Activated T-helper 17 cell treated with anti-CD3 and anti-CD28 coated beads, Interleukin-2, amount 50 U/mL, for 72 hours (primary cell): ENCODE measurements at regions not wholly inside any gene's neighbourhood (a gene's known extent, or its start where the extent isn't known, plus 50 kb on each side); places are given as distances from the start of the nearest gene placed in this dataset.

ENCODE experiments used
- ATAC-seq: fragments of 150-1000 bp; cut with Tn5 transposase; replicated peaks from 2 replicates; pipeline ENCODE4 v1.10.0; 2021; ENCODE audit warnings: mild to moderate bottlenecking, moderate library complexity
- H3K27ac Mint-ChIP-seq: one replicate; pipeline ENCODE4 v1.8.0; 2022; ENCODE audit warnings: mixed read lengths
- H3K27me3 Mint-ChIP-seq: one replicate; pipeline ENCODE4 v1.8.0; 2022; ENCODE audit warnings: mixed read lengths
- H3K36me3 Mint-ChIP-seq: one replicate; pipeline ENCODE4 v1.8.0; 2022; ENCODE audit warnings: low read depth, mild to moderate bottlenecking, mixed read lengths
- H3K4me1 Mint-ChIP-seq: one replicate; pipeline ENCODE4 v1.8.0; 2022; ENCODE audit warnings: mixed read lengths
- H3K4me3 Mint-ChIP-seq: one replicate; pipeline ENCODE4 v1.8.0; 2022; ENCODE audit warnings: mild to moderate bottlenecking, mixed read lengths
- H3K9me3 Mint-ChIP-seq: one replicate; pipeline ENCODE4 v1.8.0; 2022; ENCODE audit warnings: mixed read lengths

- Mint-ChIP-seq H3K27me3 (no peaks in the 10 kb centered on the region), H3K36me3 (peaks cover 8% of the 10 kb centered on the region), H3K4me3 (no peak overlapping the region), H3K9me3 (no peaks in the 10 kb centered on the region), H3K4me1 (no peaks in the 10 kb centered on the region), H3K27ac (no peak overlapping the region)
- ATAC-seq: no peak
Observed at GRCh38 chr4:4685810-4686795, 144.3 kb upstream of the STX18 start.

- no peak for ATAC-seq
- Mint-ChIP-seq H3K4me3 (no peak overlapping the region), H3K36me3 (no peaks in the 10 kb centered on the region), H3K4me1 (no peaks in the 10 kb centered on the region), H3K27me3 (no peaks in the 10 kb centered on the region), H3K9me3 (no peaks in the 10 kb centered on the region), H3K27ac (no peak overlapping the region)
Observed at GRCh38 chr4:4681653-4682052, 139.8 kb upstream of the STX18 start.

GRCh38 chr4:4680758-4681157, 138.9 kb upstream of the STX18 start:
- Mint-ChIP-seq H3K9me3 (no peaks in the 10 kb centered on the region), H3K4me3 (no peak overlapping the region), H3K4me1 (no peaks in the 10 kb centered on the region), H3K27me3 (no peaks in the 10 kb centered on the region), H3K27ac (no peak overlapping the region), H3K36me3 (no peaks in the 10 kb centered on the region)
- ATAC-seq: peak; percentile 26

GRCh38 chr4:4680243-4680642, 138.4 kb upstream of the STX18 start:
- Mint-ChIP-seq H3K4me3 (no peak overlapping the region), H3K9me3 (no peaks in the 10 kb centered on the region), H3K36me3 (no peaks in the 10 kb centered on the region), H3K4me1 (no peaks in the 10 kb centered on the region), H3K27ac (no peak overlapping the region), H3K27me3 (no peaks in the 10 kb centered on the region)
- no peak for ATAC-seq

GRCh38 chr4:4677556-4678522, 136.0 kb upstream of the STX18 start:
- Mint-ChIP-seq H3K9me3 (no peaks in the 10 kb centered on the region), H3K27ac (no peak overlapping the region), H3K4me3 (no peak overlapping the region), H3K27me3 (no peaks in the 10 kb centered on the region), H3K36me3 (no peaks in the 10 kb centered on the region), H3K4me1 (no peaks in the 10 kb centered on the region)
- ATAC-seq: no peak

- no peak for ATAC-seq
- H3K4me3 Mint-ChIP-seq: no peak overlapping the region
- H3K9me3 Mint-ChIP-seq: no peaks in the 10 kb centered on the region
- no peaks in the 10 kb centered on the region for H3K27me3 Mint-ChIP-seq
- no peaks in the 10 kb centered on the region for H3K4me1 Mint-ChIP-seq
- no peaks in the 10 kb centered on the region for H3K36me3 Mint-ChIP-seq
- H3K27ac Mint-ChIP-seq: no peak overlapping the region
Observed at GRCh38 chr4:4675641-4676040, 133.8 kb upstream of the STX18 start.

- Mint-ChIP-seq H3K9me3 (no peaks in the 10 kb centered on the region), H3K36me3 (no peaks in the 10 kb centered on the region), H3K27me3 (no peaks in the 10 kb centered on the region), H3K4me1 (no peaks in the 10 kb centered on the region), H3K27ac (no peak overlapping the region), H3K4me3 (no peak overlapping the region)
- no peak for ATAC-seq
Observed at GRCh38 chr4:4675051-4675581, 133.3 kb upstream of the STX18 start.

- Mint-ChIP-seq H3K27me3 (no peaks in the 10 kb centered on the region), H3K9me3 (no peaks in the 10 kb centered on the region), H3K27ac (no peak overlapping the region), H3K4me3 (no peak overlapping the region), H3K4me1 (no peaks in the 10 kb centered on the region), H3K36me3 (no peaks in the 10 kb centered on the region)
- no peak for ATAC-seq
Observed at GRCh38 chr4:4673070-4673469, 131.2 kb upstream of the STX18 start.

- ATAC-seq: no peak
- Mint-ChIP-seq H3K27me3 (no peaks in the 10 kb centered on the region), H3K36me3 (no peaks in the 10 kb centered on the region), H3K9me3 (no peaks in the 10 kb centered on the region), H3K27ac (no peak overlapping the region), H3K4me1 (no peaks in the 10 kb centered on the region), H3K4me3 (no peak overlapping the region)
Observed at GRCh38 chr4:4672402-4672801, 130.6 kb upstream of the STX18 start.

GRCh38 chr4:4671774-4672349, 130.0 kb upstream of the STX18 start:
- Mint-ChIP-seq H3K27ac (no peak overlapping the region), H3K4me3 (no peak overlapping the region), H3K9me3 (no peaks in the 10 kb centered on the region), H3K27me3 (no peaks in the 10 kb centered on the region), H3K4me1 (no peaks in the 10 kb centered on the region), H3K36me3 (no peaks in the 10 kb centered on the region)
- ATAC-seq: no peak

- no peak overlapping the region for H3K27ac Mint-ChIP-seq
- no peaks in the 10 kb centered on the region for H3K4me1 Mint-ChIP-seq
- H3K27me3 Mint-ChIP-seq: no peaks in the 10 kb centered on the region
- no peaks in the 10 kb centered on the region for H3K9me3 Mint-ChIP-seq
- H3K36me3 Mint-ChIP-seq: no peaks in the 10 kb centered on the region
- no peak overlapping the region for H3K4me3 Mint-ChIP-seq
- no peak for ATAC-seq
Observed at GRCh38 chr4:4670869-4671268, 129.0 kb upstream of the STX18 start.

GRCh38 chr4:4668355-4669210, 126.7 kb upstream of the STX18 start:
- Mint-ChIP-seq H3K27me3 (no peaks in the 10 kb centered on the region), H3K27ac (no peak overlapping the region), H3K36me3 (no peaks in the 10 kb centered on the region), H3K9me3 (no peaks in the 10 kb centered on the region), H3K4me1 (no peaks in the 10 kb centered on the region), H3K4me3 (no peak overlapping the region)
- ATAC-seq: no peak

GRCh38 chr4:4667622-4668081, 125.8 kb upstream of the STX18 start:
- H3K9me3 Mint-ChIP-seq: no peaks in the 10 kb centered on the region
- ATAC-seq: no peak

More at GRCh38 chr4:4667622-4668081, 125.8 kb upstream of the STX18 start:
- Mint-ChIP-seq H3K4me1 (no peaks in the 10 kb centered on the region), H3K4me3 (no peak overlapping the region), H3K36me3 (no peaks in the 10 kb centered on the region), H3K27me3 (no peaks in the 10 kb centered on the region), H3K27ac (no peak overlapping the region)
